SK-MEL-5 (cell line): ENCODE measurements at regions not wholly inside any gene's neighbourhood (a gene's known extent, or its start where the extent isn't known, plus 50 kb on each side); places are given as distances from the start of the nearest gene placed in this dataset.
A peak's percentile ranks its signal among the peaks of the same experiment; 100 is the strongest.
"Not testable (repeated sequence)": the region's sequence is repeated elsewhere in the genome, so short reads cannot be mapped to it uniquely, and the experiment has no call there.

Source experiments
- DNase-seq: peaks from one replicate; pipeline ENCODE4 v3.0.0-alpha.2; 2016; ENCODE audit warnings: low read depth, low spot score
- in situ Hi-C: cut with HindIII; loops from 2 replicates; pipeline ENCODE4 v1.10.0; 2016; ENCODE audit warnings: low sequenced_read_pairs, high pct_unique_total_duplicates, low pct_unique_long_range_greater_than_20kb
- small RNA-seq, 2 experiments: library from RNA; depleted of rRNA; stranded (forward); fragments of <200 nt; gene quantifications; one replicate each; pipeline ENCODE3, GENCODE V24; 2014

DNA sequence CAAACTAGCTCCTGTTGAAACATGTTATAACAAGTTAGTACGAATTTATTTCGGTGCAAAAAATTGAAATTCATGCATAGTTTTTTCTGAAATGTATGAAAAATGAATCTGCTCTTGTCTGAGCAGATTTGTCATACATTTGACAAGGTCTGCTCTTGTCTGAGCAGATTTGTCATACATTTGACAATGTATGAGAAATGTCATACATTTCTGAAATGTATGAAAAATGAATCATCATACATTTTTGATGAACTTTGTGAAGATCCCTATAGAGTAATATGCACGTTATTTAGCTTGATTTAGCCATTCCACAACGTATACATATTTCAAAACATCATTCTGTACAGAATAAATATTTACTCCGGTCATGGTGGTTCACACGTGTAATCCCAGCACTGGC, 85.9 kb upstream of the PARP8 start:
- in situ Hi-C loops, result no loop called here
- no peak for DNase-seq

DNA sequence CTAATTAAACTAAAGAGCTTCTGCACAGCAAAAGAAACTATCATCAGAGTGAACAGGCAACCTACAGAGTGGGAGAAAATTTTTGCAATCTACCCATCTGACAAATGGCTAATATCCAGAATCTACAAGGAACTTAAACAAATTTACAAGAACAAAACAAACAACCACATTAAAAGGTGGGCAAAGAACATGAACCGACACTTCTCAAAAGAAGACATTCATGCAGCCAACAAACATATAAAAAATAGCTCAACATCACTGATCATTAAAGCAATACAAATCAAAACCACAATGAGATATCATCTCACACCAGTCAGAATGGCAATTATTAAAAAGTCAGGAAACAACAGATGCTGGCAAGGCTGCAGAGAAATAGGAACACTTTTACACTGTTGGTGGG, 84.6 kb upstream of the PARP8 start:
- DNase-seq, in situ Hi-C loops: not testable (repeated sequence)

DNA sequence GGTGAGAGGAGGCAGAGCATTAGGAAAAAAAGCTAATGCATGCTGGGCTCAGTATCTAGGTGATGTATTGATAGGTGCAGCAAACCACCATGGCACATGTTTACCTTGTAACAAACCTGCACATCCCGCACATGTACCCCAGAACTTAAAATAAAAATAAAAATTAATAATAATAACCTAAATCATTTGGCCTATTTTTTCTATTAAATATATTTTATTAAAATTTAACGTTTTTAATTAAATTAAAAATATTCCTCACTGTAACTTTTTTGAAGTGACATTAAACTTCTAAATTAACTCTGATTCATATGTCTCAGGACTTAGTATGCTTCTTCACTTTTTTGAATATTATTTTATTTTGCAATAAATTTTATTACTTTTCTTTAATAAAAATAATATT, 83.7 kb upstream of the PARP8 start:
- in situ Hi-C loops, result no loop called here
- DNase-seq, result no peak

DNA sequence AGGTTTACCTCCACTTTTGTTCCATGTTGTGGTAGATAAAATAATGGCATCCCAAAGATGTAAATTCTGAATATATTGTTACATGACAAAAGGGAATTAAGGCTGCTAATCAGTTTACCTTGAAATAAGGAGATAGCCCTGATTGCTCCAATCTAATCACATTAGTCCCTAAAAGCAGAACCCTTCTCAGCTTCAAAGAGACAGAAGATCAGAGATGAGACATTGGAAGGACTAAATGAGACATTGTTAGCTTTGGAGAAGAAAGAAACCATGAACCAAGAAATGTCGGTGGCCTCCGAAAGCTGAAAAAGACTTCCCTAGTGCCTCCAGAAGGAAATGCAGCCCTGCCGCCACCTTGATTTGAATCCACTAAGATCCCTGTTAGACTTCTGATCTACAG, 82.8 kb upstream of the PARP8 start:
- no peak for DNase-seq
- in situ Hi-C loops, result no loop called here

DNA sequence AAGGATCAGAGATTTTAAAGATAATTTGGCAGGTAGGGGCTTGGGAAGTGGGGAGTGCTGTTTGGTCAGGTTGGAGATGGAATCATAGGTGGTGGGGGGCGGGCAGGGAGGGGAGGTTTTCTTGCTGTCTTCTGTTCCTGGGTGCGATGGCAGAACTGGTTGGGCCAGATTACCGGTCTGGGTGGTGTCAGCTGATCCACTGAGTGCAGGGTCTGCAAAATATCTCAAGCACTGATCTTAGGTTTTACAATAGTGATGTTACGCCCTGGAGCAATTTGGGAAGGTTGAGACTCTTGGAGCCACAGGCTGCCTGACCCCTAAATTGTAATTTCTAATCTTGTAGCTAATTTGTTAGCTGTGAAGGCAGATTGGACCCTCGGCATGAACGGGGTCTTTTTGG, 78.0 kb upstream of the PARP8 start:
- in situ Hi-C loops, DNase-seq: not testable (repeated sequence)

DNA sequence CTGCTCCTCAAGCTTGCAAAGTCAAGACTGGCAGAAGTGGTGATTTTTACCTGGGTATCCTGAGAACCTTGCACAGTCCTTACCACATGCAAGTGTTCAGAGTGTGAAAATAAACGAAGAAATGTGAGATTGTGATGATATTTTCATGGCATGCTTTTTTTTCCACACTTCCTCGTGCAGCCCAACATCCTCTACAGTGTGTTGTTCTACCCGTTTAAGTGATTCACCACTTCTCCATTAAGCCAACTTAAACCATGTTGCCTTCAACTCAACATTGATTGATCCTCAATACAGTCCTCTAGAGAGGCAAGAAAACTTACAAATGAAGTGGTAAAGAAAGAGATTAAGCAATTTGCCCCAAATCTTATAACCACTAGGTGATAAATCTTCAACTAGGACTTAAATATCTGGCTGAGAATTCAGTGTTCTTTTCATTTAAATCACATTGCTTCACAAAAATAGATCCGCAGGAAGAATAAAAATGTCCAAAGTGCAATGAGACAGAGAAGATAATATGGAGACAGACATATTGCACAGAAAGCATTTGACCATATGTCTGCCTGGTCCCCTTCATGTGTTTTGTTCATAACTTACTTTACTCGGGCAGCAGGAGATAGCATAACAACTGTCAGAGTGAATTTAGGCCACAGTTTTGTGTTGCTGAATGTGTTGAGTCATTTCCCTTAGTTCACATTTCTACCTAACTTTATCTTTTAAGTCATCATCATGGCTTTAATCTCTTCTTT, 75.8 kb upstream of the PARP8 start:
- DNase-seq, in situ Hi-C loops: not testable (repeated sequence)

DNA sequence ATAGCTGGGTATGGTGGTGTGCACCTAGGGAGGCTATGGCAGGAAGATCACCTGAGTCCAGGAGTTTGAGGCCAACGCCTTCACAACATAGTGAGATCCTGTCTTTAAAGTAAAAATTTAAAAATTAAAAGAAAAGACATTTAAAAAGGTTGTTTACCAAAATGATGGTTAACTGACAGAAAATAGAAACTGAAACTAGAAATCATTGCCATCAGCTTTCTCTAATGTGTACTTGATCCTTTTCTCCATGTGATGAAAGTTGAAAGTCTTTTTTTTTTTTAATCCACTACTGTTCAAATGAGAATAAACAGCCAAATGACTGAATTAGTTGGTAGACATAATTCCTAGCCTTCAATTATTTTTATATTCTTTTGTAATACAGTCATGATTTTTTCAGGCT, 75.1 kb upstream of the PARP8 start:
- in situ Hi-C loops, DNase-seq: not testable (repeated sequence)

DNA sequence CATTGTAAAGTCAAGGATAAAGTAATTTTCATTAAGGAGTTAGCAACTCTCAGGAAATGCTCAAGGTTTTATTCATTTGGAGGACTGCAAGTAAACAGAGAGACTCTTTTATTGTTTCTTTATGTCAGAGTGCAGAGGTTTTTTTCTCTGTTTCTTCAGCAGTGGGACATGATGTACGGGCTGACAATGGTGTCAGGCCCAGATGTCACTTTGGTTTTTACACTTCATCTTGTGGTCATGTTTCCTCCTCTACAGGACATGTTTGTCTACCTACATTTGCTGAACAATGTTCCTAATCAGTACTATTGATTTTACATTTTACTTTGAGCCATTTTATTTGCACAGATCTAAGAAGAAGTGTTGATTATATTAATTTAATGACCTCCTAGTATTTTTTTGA, 72.8 kb upstream of the PARP8 start:
- in situ Hi-C loops, result no loop called here
- DNase-seq, result peak; percentile 22

DNA sequence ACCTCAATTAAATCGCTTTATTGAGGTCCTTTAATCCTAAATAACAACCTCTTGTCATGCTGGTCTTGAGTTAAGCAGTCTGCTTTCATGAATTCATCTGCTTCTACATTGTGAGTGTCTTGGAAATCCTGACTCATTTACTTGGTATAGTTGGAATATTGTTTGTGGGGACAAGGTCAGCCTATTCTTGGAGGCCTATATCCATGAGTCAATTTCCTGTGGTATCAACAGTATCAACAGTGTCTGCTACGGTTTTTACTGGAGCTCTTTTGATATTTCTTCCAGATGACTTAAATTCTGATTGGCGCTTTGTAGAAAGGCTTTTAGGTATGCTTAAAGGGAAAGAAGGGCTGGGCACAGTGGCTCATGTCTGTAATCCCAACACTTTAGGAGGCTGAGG, 71.2 kb upstream of the PARP8 start:
- in situ Hi-C loops, result no loop called here
- DNase-seq, result peak; percentile 81

DNA sequence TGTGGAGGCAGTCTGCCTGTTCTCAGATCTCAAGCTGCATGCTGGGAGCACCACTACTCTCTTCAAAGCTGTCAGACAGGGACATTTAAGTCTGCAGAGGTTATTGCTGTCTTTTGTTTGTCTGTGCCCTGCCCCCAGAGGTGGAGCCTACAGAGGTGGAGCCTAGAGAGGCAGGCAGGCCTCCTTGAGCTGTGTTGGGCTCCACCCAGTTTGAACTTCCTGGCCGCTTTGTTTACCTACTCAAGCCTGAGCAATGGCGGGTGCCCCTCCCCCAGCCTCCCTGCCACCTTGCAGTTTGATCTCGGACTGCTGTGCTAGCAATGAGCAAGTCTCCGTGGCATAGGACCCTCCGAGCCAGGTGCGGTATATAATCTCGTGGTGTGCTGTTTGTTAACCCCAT, 64.9 kb upstream of the PARP8 start:
- DNase-seq, in situ Hi-C loops: not testable (repeated sequence)

DNA sequence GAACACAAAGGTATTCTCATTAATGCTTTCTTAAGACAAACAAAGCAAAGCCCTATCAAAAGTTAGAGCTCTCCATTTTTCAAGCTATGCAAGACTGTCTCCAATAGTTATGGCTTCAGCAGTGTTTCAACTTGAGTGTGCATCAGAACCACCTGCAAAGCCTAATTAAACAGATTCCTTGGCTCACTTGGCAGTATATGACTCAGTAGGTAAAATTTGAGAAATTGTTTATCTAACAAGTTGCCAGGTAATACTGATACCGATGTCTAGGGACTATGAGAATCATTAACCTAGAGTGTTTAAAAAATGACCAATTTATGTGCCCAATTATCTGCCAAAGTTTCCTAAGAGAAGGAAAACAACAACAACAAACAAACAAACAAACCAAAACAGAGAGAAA, 60.3 kb upstream of the PARP8 start:
- in situ Hi-C loops, result no loop called here
- DNase-seq, result no peak

DNA sequence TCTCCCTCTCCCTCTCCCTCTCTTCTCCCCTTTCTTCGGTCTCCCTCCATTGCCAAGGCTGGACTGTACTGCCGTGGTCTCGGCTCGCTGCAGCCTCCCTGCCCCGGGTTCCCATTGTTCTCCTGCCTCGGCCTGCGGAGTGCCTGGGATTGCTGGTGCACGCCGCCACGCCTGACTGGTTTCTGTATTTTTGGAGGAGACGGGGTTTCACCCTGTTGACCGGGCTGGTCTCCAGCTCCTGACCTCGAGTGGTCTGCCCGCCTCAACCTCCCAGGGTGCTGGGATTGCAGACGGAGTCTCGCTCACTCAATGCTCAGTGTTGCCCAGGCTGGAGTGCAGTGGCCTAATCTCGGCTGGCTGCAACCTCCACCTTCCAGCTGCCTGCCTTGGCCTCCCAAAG, 59.0 kb upstream of the PARP8 start:
- in situ Hi-C loops, result not testable (repeated sequence)

DNA sequence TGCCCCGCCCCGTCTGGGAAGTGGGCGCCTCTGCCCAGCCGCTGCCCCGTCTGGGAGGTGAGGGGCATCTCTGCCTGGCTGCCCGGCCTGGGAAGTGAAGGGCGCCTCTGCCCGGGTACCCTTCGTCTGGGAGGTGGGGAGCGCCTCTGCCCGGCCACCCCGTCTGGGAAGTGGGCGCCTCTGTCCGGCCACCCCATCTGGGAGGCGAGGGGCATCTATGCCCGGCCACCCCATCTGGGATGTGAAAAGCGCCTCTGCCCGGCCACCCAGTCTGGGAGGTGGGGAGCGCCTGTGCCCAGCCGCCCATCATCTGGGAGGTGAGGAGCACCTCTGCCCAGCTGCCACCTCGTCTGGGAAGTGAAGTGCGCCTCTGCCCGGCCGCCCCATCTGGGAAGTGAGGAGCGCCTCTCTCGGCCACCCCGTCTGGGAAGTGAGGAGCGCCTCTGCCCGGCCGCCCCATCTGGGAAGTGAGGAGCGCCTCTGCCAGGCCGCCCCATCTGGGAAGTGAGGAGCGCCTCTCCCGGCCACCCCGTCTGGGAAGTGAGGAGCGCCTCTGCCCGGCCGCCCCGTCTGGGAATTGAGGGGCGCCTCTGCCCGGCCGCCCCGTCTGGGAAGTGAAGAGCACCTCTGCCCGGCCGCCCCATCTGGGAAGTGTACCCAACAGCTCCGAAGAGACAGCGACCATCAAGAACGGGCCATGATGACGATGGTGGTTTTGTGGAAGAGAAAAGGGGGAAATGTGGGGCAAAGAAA, 58.3 kb upstream of the PARP8 start:
- in situ Hi-C loops, DNase-seq: not testable (repeated sequence)

More for the DNA sequence above, 59.0 kb upstream of the PARP8 start:
- not testable (repeated sequence) for DNase-seq

DNA sequence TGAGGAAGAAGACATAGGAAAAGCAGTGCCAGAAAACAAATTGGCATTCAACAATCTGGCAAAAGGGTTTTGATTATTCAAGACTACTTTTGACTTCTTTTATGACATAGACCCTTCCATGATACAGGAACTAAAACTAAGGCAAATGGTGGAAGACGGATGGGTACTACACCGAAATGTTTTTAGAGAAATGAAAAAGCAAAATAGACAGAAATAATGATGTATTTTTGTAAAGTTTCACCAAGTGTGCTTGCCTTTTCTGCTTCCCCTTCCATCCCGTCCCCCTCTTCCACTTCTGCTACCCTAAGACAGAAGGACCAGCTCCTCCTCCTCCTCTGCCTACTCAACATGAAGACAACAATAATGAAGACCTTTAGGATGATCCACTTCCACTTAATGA, 53.4 kb upstream of the PARP8 start:
- DNase-seq, in situ Hi-C loops: not testable (repeated sequence)

Small RNA genes in the stretch of these regions (small RNA-seq; reads per million reads assigned to genes)
- 0 reads per million in 2 experiments for gene AC112187.2
